ENCODE measurements at regions not wholly inside any gene's neighbourhood (a gene's known extent, or its start where the extent isn't known, plus 50 kb on each side); places are given as distances from the start of the nearest gene placed in this dataset.

DNA sequence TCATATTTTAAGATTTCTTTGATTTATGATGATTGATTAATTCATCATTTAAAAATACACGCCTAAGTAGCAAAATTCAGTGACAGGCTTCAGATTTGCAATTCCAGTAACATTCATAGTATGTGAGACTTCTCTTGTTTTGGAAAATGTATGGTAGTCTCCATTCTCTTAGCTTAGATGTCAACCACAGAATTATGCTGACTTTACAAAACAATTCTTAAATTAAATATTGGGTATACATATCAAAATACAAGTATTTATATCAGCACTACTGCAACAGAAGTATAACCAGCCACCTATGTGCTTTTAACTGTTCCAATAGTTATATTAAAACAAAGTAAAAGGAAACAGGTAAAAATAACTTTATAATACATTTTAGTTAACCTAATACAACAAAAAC lies 1328.6 kb upstream of the ADGRL2 start:
- H3K27ac Mint-ChIP-seq: no peak overlapping the region
- no peaks in the 10 kb centered on the region for H3K27me3 Mint-ChIP-seq
- H3K4me1 Mint-ChIP-seq: peaks cover 0 to 2% (median 2%) of the 10 kb centered on the region in 3 donors
- H3K9me3 Mint-ChIP-seq: peaks cover 0 to 3% (median 0%) of the 10 kb centered on the region in 3 donors
- no peak overlapping the region for H3K4me3 Mint-ChIP-seq
- no peaks in the 10 kb centered on the region for H3K36me3 Mint-ChIP-seq

DNA sequence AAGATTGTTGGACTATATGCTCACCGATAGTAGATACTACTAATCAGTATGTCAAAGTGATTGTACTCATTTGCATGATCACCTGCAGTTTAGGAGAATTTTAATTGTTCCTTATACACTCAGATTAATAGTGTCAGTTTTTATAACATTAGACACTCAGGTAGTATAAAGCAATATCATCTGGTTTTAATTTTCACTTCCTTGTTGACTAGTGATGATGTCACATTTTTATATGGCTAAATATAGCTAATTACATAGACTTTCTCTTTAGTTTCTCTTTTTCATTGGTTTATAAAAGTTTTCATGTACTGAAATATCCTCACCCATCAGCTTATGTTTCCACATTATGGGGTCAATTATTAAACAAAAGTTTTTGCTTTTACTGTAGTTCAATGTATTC lies 1332.4 kb upstream of the ADGRL2 start:
- no peak overlapping the region for H3K4me3 Mint-ChIP-seq
- H3K27ac Mint-ChIP-seq: no peak overlapping the region
- peaks cover 0 to 3% (median 0%) of the 10 kb centered on the region in 3 donors for H3K9me3 Mint-ChIP-seq
- peaks cover 0 to 3% (median 2%) of the 10 kb centered on the region in 3 donors for H3K4me1 Mint-ChIP-seq
- peaks cover 1% of the 10 kb centered on the region for H3K36me3 Mint-ChIP-seq
- H3K27me3 Mint-ChIP-seq: no peaks in the 10 kb centered on the region

DNA sequence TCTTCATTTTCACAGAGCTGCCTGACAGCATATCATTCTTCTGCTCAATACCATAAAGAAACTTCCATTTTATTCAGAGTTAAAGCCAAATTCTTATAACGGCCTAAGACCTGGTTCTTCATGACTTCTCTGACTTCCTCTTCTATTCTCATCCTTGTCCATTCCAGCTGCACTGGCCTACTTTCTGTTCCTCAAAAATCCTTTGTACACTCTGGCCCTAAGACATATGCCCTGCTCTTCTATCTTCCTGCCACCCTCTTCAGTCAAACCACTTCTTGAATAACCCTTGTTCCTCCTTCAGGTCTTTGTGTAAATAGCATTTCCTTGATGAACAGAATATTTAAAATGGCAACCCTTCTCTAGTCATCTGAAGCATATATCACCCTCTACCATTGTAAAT lies 1338.7 kb upstream of the ADGRL2 start:
- peaks cover 3% of the 10 kb centered on the region for H3K36me3 Mint-ChIP-seq
- H3K4me3 Mint-ChIP-seq: peak overlapping the region in 1 of 4 donors; percentile 4
- H3K27ac Mint-ChIP-seq: no peak overlapping the region
- H3K27me3 Mint-ChIP-seq: no peaks in the 10 kb centered on the region
- H3K4me1 Mint-ChIP-seq: peaks cover 5 to 8% (median 7%) of the 10 kb centered on the region in 3 donors
- peaks cover 0 to 3% (median 0%) of the 10 kb centered on the region in 3 donors for H3K9me3 Mint-ChIP-seq

DNA sequence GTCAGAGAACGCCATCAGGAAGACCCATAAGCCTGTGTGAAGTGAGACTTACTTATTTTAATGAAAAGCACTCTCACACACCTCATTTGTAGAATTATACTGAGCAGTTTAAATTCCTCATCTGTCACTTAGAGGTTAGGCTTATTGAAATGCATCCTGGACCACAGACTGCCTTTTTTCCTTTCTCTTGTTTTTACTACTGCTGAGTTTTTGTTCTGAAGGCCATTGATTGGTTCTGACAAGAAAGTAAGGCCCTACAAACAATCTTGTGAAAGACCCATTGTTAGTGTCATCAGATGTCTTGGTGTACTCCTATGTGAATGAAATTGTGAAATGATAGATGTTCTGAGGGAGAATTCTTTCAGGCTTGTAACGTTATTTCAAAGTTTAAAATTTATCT lies 1343.3 kb upstream of the ADGRL2 start:
- H3K4me3 Mint-ChIP-seq: no peak overlapping the region
- no peak overlapping the region for H3K27ac Mint-ChIP-seq
- peaks cover 0 to 3% (median 0%) of the 10 kb centered on the region in 3 donors for H3K9me3 Mint-ChIP-seq
- H3K27me3 Mint-ChIP-seq: no peaks in the 10 kb centered on the region
- peaks cover 2% of the 10 kb centered on the region for H3K36me3 Mint-ChIP-seq
- peaks cover 6 to 7% (median 7%) of the 10 kb centered on the region in 3 donors for H3K4me1 Mint-ChIP-seq

DNA sequence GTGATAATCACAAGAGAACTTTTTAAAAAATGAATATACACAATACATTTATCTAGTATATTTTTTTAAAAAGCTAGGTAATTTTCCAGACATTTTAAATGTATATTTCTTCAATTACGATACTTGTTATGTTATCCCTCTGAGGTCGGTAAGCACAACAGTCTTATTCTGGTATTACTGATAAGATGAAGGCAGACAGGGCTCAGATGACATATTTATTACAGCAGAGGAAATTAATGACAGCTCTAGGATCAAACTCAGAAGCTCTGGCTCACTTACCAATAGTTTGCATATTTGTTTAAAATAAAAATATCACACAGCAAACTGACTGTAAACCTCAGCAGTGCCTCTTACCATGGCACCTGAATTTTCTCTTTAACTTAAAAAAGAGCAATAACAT lies 1347.0 kb upstream of the ADGRL2 start:
- Mint-ChIP-seq H3K4me1 (peaks cover 0 to 1% (median 0%) of the 10 kb centered on the region in 3 donors), H3K4me3 (no peak overlapping the region), H3K27ac (no peak overlapping the region), H3K27me3 (no peaks in the 10 kb centered on the region), H3K9me3 (no peaks in the 10 kb centered on the region), H3K36me3 (no peaks in the 10 kb centered on the region)

DNA sequence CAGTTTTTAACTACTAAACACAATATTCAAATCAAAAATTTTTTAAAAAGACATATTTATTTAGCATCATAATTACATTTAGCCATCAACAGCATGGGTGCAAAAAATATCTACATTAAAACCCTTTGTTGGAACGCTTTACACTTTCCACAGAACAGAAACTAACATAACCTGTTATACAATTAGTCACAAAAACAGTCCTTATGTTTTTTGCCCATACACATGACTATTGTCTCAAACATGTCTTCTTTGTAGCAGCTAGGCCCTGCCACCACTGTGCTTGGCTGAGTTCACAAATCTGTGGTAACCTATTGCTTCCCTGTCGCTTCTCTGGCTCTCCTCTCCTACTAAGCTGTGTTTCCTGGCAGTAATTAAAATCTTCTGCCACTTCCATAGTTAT lies 1350.0 kb upstream of the ADGRL2 start:
- Mint-ChIP-seq H3K27ac (no peak overlapping the region), H3K27me3 (no peaks in the 10 kb centered on the region), H3K9me3 (no peaks in the 10 kb centered on the region), H3K4me3 (no peak overlapping the region), H3K36me3 (no peaks in the 10 kb centered on the region), H3K4me1 (peaks cover 0 to 1% (median 0%) of the 10 kb centered on the region in 3 donors)

DNA sequence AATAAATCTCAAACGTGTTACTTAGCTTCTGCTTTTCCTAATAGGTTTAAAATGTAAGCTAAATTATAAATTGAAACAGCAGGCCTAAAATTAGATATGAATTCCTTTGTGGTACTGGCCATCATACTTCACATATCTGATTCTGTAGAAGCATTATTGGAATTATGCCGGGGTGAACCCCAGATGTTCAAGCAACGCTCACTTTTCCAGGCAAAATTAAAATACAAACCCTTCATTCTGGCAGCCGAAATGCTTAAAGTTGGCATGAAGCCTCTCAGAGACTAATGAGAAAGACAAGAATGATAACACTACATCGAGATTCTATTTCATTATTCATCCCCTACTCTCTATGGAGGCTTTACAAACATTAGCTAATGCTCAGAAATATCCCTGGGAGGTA lies 1352.7 kb upstream of the ADGRL2 start:
- H3K9me3 Mint-ChIP-seq: no peaks in the 10 kb centered on the region
- no peak overlapping the region for H3K4me3 Mint-ChIP-seq
- no peaks in the 10 kb centered on the region for H3K4me1 Mint-ChIP-seq
- H3K36me3 Mint-ChIP-seq: no peaks in the 10 kb centered on the region
- H3K27ac Mint-ChIP-seq: no peak overlapping the region
- H3K27me3 Mint-ChIP-seq: no peaks in the 10 kb centered on the region

DNA sequence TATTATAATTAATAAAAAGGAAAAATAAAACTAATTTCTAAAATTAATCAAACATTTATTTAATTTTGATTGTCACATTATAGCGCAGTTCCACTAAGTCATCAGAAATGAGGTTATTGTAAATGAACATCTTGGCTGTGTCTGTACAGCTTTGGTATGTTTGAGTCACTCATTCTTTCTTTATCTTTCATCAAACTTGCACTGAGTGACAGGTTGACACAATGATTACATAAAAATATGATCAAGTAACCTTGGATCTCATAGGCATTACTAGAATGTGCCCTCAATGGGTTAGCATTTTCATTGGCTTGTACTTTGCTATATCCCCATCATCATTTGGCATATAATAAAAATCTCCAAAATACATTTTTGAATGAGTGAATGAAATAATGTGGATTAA lies 1353.2 kb upstream of the ADGRL2 start:
- Mint-ChIP-seq H3K27ac (no peak overlapping the region), H3K9me3 (no peaks in the 10 kb centered on the region), H3K4me3 (no peak overlapping the region), H3K36me3 (no peaks in the 10 kb centered on the region), H3K27me3 (no peaks in the 10 kb centered on the region), H3K4me1 (no peaks in the 10 kb centered on the region)

DNA sequence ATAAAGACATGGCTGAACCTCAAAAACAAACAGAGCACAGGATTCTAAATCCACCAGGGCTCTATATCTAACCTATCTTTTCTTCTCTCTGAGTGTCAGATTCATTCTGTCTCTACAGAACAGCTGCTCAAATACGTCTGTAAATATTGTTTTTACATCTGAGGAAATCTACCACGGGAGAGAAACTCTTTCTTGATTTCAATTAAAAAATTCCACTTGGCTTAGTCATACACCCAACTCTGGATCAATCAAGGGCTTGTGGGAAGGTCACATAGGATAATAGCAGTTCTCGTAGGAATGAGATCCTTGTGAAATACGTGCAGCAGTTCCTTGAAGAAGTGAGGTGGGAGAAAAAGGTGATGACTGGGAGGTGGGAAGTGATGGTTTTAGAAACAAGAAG lies 1355.7 kb upstream of the ADGRL2 start:
- Mint-ChIP-seq H3K27me3 (no peaks in the 10 kb centered on the region), H3K4me1 (peaks cover 0 to 1% (median 0%) of the 10 kb centered on the region in 3 donors), H3K9me3 (no peaks in the 10 kb centered on the region), H3K27ac (no peak overlapping the region), H3K4me3 (no peak overlapping the region), H3K36me3 (no peaks in the 10 kb centered on the region)

DNA sequence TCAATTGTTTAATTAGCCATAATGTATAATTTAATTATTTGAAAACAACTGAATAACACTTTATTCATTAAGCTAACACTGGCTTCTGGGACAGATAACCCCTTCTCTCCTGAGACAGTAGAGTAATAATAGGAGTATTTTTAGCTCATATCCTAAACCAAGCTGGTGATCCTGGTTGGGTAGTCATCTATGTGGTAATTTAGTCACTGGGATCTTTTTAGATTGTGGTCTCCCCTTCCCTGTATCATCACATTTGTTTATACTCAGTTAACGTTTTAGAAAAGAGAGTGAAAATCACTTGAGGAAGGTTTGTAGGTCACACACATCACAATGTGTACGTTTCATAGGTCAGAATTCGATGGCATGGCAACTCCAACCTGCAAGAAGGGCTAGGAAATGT lies 1356.6 kb upstream of the ADGRL2 start:
- Mint-ChIP-seq H3K36me3 (no peaks in the 10 kb centered on the region), H3K9me3 (peaks cover 0 to 2% (median 0%) of the 10 kb centered on the region in 3 donors), H3K4me1 (peaks cover 0 to 2% (median 1%) of the 10 kb centered on the region in 3 donors), H3K27me3 (no peaks in the 10 kb centered on the region), H3K27ac (no peak overlapping the region), H3K4me3 (no peak overlapping the region)

DNA sequence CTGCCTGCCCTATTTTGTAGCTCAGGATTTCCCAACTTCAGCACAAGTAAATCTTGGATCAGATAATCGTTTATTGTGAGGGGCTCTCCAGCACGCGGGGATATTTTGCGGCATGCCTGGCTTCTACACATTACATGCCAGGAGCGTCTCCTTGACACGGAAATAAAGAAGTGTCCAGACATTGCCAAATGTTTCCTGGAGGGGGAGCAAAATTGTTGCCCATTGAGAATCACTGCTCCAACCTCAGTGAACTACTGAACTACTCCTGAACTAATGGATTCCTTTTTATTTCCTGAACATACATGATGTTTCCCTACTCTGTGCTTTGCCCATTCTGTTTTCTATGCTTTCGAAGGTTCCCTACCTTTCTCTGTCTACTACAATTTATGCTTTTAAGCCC lies 1359.1 kb upstream of the ADGRL2 start:
- Mint-ChIP-seq H3K27ac (no peak overlapping the region), H3K36me3 (peaks cover 1% of the 10 kb centered on the region), H3K4me3 (no peak overlapping the region), H3K27me3 (no peaks in the 10 kb centered on the region), H3K4me1 (peaks cover 0 to 2% (median 1%) of the 10 kb centered on the region in 3 donors), H3K9me3 (peaks cover 0 to 2% (median 0%) of the 10 kb centered on the region in 3 donors)

DNA sequence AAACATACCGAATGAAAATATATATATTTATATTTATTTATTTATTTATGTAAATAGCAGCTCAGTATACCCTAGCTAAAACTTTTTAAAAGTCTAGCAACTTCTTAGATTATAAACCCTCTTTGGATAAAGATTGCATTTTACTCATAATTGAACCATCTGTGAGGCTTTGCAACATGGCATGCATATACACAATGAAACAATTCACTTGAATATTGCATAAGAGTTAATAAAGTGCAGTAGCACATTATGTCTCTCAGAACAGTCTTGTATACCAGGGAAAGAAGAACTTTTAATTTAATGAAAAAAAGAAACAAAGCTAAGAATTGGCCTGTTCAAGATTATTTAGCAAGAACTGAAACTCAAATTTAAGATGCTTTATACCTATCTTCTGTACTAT lies 1363.9 kb upstream of the ADGRL2 start:
- Mint-ChIP-seq H3K27ac (no peak overlapping the region), H3K9me3 (peaks cover 0 to 4% (median 0%) of the 10 kb centered on the region in 3 donors), H3K36me3 (peaks cover 4% of the 10 kb centered on the region), H3K4me1 (peaks cover 0 to 2% (median under 1%) of the 10 kb centered on the region in 3 donors), H3K27me3 (no peaks in the 10 kb centered on the region), H3K4me3 (no peak overlapping the region)

DNA sequence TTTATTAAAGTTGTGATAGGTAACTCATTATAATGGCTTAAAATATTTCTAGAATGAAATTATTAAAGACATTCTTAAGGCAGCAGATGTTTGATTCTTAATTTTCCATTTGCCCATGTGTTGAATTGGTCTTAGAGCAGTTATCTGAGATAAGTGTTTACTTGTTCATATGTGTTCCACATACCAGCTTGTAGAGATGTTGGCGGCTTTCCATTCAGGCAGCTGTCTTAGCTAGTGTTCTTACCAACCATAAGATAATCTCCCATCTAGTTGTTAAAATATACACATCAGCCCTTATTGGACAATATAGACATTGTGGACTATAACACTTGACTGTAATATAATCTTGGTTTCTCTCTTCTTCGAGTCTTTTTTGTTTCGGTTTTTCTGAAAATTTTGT lies 1372.9 kb upstream of the ADGRL2 start:
- Mint-ChIP-seq H3K27ac (no peak overlapping the region), H3K36me3 (peaks cover 3% of the 10 kb centered on the region), H3K27me3 (no peaks in the 10 kb centered on the region), H3K4me1 (peaks cover 0 to 1% (median 0%) of the 10 kb centered on the region in 3 donors), H3K9me3 (peaks cover 0 to 2% (median 1%) of the 10 kb centered on the region in 3 donors), H3K4me3 (no peak overlapping the region)

DNA sequence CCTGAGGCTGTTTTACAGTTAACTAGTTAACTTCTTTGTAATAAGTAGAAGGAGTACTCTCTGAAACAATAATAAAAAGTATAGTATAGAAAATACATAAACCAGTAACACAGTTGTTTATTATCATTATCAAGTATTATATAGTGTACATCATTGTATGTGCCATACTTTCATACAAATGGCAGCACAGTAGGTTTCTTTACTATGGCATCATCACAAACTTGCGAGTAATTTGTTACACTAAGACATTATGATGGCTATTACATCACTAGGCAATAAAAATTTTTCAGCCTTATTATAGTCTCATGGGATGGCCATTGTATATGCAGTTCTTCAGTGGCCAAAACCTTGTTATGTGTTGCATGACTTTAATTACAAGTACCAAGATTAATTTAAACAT lies 1376.5 kb upstream of the ADGRL2 start:
- H3K4me3 Mint-ChIP-seq: no peak overlapping the region
- H3K27me3 Mint-ChIP-seq: no peaks in the 10 kb centered on the region
- H3K9me3 Mint-ChIP-seq: peaks cover 0 to 1% (median 0%) of the 10 kb centered on the region in 3 donors
- H3K36me3 Mint-ChIP-seq: no peaks in the 10 kb centered on the region
- H3K27ac Mint-ChIP-seq: no peak overlapping the region
- peaks cover 0 to 1% (median 0%) of the 10 kb centered on the region in 3 donors for H3K4me1 Mint-ChIP-seq

DNA sequence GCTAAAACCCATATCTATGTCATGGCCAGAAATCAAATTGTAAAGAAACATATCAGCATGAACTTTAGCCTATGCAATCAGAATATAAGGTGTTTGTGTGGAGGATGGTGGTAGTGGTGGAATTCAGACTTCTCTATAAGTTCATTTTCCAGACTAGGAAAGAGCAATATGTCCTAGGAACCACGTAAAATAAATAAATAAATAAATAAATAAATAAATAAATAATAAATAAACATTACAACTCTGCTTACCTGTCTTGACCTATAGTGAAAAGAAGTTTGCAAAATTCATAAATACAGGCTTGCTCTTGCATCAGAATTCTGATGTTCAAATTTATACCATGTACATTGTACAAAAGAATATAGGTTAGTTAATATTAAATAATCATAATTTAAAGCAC lies 1382.6 kb upstream of the ADGRL2 start:
- Mint-ChIP-seq H3K4me3 (no peak overlapping the region), H3K27ac (no peak overlapping the region), H3K4me1 (no peaks in the 10 kb centered on the region), H3K36me3 (no peaks in the 10 kb centered on the region), H3K27me3 (no peaks in the 10 kb centered on the region), H3K9me3 (no peaks in the 10 kb centered on the region)

DNA sequence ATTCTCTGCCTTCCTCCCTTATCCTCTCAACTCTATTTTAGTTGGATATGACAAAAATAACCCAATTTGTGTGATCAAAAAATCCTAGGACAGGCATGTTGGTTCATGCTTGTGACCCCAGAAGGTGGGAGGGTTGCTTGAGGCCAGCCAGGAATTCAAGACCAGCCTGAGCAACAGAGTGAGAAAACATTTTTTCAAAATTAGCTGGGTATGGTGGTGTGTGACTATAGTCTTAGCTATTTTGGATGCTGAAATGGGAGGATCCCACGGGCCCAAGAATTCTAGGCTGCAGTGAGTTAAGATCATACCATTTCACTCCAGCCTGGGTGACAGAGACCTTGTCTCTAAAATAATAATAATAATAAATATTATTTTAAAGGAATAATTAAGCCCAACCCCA lies 1383.1 kb upstream of the ADGRL2 start:
- no peaks in the 10 kb centered on the region for H3K9me3 Mint-ChIP-seq
- H3K36me3 Mint-ChIP-seq: no peaks in the 10 kb centered on the region
- H3K27ac Mint-ChIP-seq: no peak overlapping the region
- no peaks in the 10 kb centered on the region for H3K4me1 Mint-ChIP-seq
- no peak overlapping the region for H3K4me3 Mint-ChIP-seq
- H3K27me3 Mint-ChIP-seq: no peaks in the 10 kb centered on the region

DNA sequence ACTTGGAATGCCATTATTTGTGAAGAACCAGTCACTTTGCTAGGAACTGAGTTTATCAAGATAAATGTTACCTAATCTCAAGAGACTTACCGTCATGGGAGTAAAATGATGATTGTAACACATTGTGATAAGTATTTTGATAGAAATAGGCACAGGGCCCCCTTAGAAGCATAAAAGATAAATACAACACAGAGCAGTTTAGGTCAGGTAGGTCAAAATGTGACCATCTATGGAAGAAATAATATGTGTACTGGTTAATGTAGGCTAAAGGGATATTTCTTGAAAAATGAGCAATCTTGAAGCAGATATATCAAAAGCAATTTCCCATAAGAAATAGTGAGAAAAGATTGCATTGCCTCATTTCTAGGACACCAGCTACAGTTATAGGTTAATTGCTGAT lies 1386.8 kb upstream of the ADGRL2 start:
- no peaks in the 10 kb centered on the region for H3K4me1 Mint-ChIP-seq
- H3K27me3 Mint-ChIP-seq: no peaks in the 10 kb centered on the region
- no peaks in the 10 kb centered on the region for H3K36me3 Mint-ChIP-seq
- no peak overlapping the region for H3K4me3 Mint-ChIP-seq
- no peak overlapping the region for H3K27ac Mint-ChIP-seq
- H3K9me3 Mint-ChIP-seq: no peaks in the 10 kb centered on the region
